ENCODE measurements at regions not wholly inside any gene's neighbourhood (a gene's known extent, or its start where the extent isn't known, plus 50 kb on each side); places are given as distances from the start of the nearest gene placed in this dataset.

- no peak overlapping the region for H3K27ac Mint-ChIP-seq
- H3K9me3 ChIP-seq (ENCODE audit: control insufficient read depth in 1 of 2, low read length in 2 of 2), result no peaks in the 10 kb centered on the region
- H3K9me3 Mint-ChIP-seq, result peaks cover 0 to 2% (median 0%) of the 10 kb centered on the region in 8 donors
- H3K4me1 Mint-ChIP-seq, result peaks cover 0 to 4% (median 0%) of the 10 kb centered on the region in 4 donors
- peaks cover 0 to 3% of the 10 kb centered on the region in 2 donors for H3K27me3 Mint-ChIP-seq
- no peak overlapping the region for H3K4me3 Mint-ChIP-seq
- no peak for DNase-seq
- H3K27ac ChIP-seq (ENCODE audit: low read depth, low read length), result no peak overlapping the region
- intact Hi-C loops (cut with micrococcal nuclease), result no loop called here
- H3K36me3 ChIP-seq (ENCODE audit: insufficient read depth, low read length), result no peaks in the 10 kb centered on the region
- no peaks in the 10 kb centered on the region for H3K27me3 ChIP-seq (ENCODE audit: insufficient read depth, low read length)
- no peak overlapping the region for H3K4me3 ChIP-seq (ENCODE audit: low read length in 2 of 2)
- ChIA-PET POLR2A (ENCODE audit: partially characterized antibody) (no interaction called here), CTCF (ENCODE audit: partially characterized antibody) (no interaction called here)
- no peaks in the 10 kb centered on the region for H3K36me3 Mint-ChIP-seq
- no peaks in the 10 kb centered on the region for H3K4me1 ChIP-seq (ENCODE audit: insufficient read depth, low read length)
Observed at GRCh38 chr18:11506856-11507255, 102.5 kb upstream of the SLC35G4 start.

DNA sequence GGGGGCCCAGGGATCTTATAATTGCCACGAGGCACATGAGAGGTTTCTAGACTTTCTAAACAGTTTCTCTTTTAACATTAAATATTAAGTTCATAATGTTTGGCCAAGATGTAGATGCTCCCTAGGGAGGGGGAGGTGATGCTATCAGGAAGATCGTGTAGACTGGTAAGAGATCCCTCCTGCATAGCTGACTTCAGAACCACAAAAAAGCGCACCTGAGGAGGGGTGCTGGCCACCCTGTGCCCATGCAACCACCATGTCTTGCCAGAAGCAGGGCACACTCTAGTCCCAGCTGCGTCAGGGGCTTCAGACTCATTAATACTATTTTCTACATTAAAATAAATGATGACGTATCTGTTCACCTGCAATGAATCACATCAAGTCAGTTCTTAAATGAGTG is 103.4 kb upstream of the SLC35G4 start:
- Histone ChIP-seq H3K9me3 (ENCODE audit: control insufficient read depth in 1 of 2, low read length in 2 of 2) (no peaks in the 10 kb centered on the region), H3K27ac (ENCODE audit: low read depth, low read length) (no peak overlapping the region), H3K4me3 (ENCODE audit: low read length in 2 of 2) (no peak overlapping the region), H3K36me3 (ENCODE audit: insufficient read depth, low read length) (no peaks in the 10 kb centered on the region), H3K27me3 (ENCODE audit: insufficient read depth, low read length) (no peaks in the 10 kb centered on the region), H3K4me1 (ENCODE audit: insufficient read depth, low read length) (no peaks in the 10 kb centered on the region)
- Mint-ChIP-seq H3K4me3 (no peak overlapping the region), H3K27ac (no peak overlapping the region), H3K4me1 (no peaks in the 10 kb centered on the region), H3K9me3 (peaks cover 0 to 3% (median 0%) of the 10 kb centered on the region in 8 donors), H3K36me3 (no peaks in the 10 kb centered on the region), H3K27me3 (peaks cover 2 to 3% of the 10 kb centered on the region in 2 donors)
- ChIA-PET POLR2A (ENCODE audit: partially characterized antibody) (no interaction called here), CTCF (ENCODE audit: partially characterized antibody) (interaction anchor here (1.4 kb wide), 1 partner anchor 14 kb away, joined by 4 read pairs; no protein-coding TSS in a partner anchor)
- intact Hi-C loops (cut with micrococcal nuclease), result no loop called here
- DNase-seq, result no peak

- Mint-ChIP-seq H3K4me1 (no peaks in the 10 kb centered on the region), H3K4me3 (no peak overlapping the region), H3K9me3 (peaks cover 0 to 3% (median 0%) of the 10 kb centered on the region in 8 donors), H3K36me3 (no peaks in the 10 kb centered on the region), H3K27me3 (peaks cover 2 to 3% of the 10 kb centered on the region in 2 donors), H3K27ac (no peak overlapping the region)
- no peak overlapping the region for H3K4me3 ChIP-seq (ENCODE audit: low read length in 2 of 2)
- no peak for DNase-seq
- ChIA-PET CTCF (ENCODE audit: partially characterized antibody) (interaction anchor here (1.4 to 1.5 kb wide), 2 partner anchors 15 to 48 kb away, joined by 4 read pairs; no protein-coding TSS in a partner anchor), POLR2A (ENCODE audit: partially characterized antibody) (no interaction called here)
- H3K36me3 ChIP-seq (ENCODE audit: insufficient read depth, low read length), result no peaks in the 10 kb centered on the region
- H3K9me3 ChIP-seq (ENCODE audit: control insufficient read depth in 1 of 2, low read length in 2 of 2), result no peaks in the 10 kb centered on the region
- H3K27ac ChIP-seq (ENCODE audit: low read depth, low read length), result no peak overlapping the region
- no peaks in the 10 kb centered on the region for H3K27me3 ChIP-seq (ENCODE audit: insufficient read depth, low read length)
- H3K4me1 ChIP-seq (ENCODE audit: insufficient read depth, low read length), result no peaks in the 10 kb centered on the region
- intact Hi-C loops (cut with micrococcal nuclease), result no loop called here
Observed at GRCh38 chr18:11504962-11505361, 104.4 kb upstream of the SLC35G4 start.

- no peak for DNase-seq
- Mint-ChIP-seq H3K27ac (no peak overlapping the region), H3K4me3 (no peak overlapping the region), H3K9me3 (peaks cover 0 to 3% (median 0%) of the 10 kb centered on the region in 8 donors), H3K36me3 (no peaks in the 10 kb centered on the region), H3K27me3 (peaks cover 6 to 7% of the 10 kb centered on the region in 2 donors), H3K4me1 (no peaks in the 10 kb centered on the region)
- Histone ChIP-seq H3K36me3 (ENCODE audit: insufficient read depth, low read length) (no peaks in the 10 kb centered on the region), H3K9me3 (ENCODE audit: control insufficient read depth in 1 of 2, low read length in 2 of 2) (no peaks in the 10 kb centered on the region), H3K4me1 (ENCODE audit: insufficient read depth, low read length) (no peaks in the 10 kb centered on the region), H3K27me3 (ENCODE audit: insufficient read depth, low read length) (no peaks in the 10 kb centered on the region), H3K4me3 (ENCODE audit: low read length in 2 of 2) (no peak overlapping the region), H3K27ac (ENCODE audit: low read depth, low read length) (no peak overlapping the region)
- intact Hi-C loops (cut with micrococcal nuclease), result no loop called here
- CTCF ChIA-PET (ENCODE audit: partially characterized antibody), result no interaction called here
- POLR2A ChIA-PET (ENCODE audit: partially characterized antibody), result no interaction called here
Observed at GRCh38 chr18:11502368-11502767, 107.0 kb upstream of the SLC35G4 start.

DNA sequence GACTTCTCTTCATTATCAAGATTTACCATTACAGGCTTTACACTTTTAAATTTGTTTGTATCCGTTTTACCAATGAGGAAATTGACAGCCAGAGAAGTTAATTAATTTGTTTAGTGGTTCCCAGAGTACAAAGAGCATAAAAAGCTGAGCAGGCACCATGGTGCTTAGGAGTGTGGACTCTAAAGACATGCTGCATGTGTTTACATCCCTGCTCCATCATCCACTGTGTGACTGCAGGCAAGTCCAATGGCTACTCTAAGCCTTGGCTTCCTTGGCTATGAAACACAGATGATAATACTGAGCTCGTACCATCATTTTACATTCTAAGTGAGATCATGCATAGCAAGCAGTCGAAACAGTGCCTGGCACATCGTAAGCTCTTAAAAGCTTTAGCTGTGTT is 108.0 kb upstream of the SLC35G4 start:
- Histone ChIP-seq H3K27ac (ENCODE audit: low read depth, low read length) (no peak overlapping the region), H3K4me1 (ENCODE audit: insufficient read depth, low read length) (no peaks in the 10 kb centered on the region), H3K4me3 (ENCODE audit: low read length in 2 of 2) (no peak overlapping the region), H3K36me3 (ENCODE audit: insufficient read depth, low read length) (no peaks in the 10 kb centered on the region), H3K9me3 (ENCODE audit: control insufficient read depth in 1 of 2, low read length in 2 of 2) (no peaks in the 10 kb centered on the region), H3K27me3 (ENCODE audit: insufficient read depth, low read length) (no peaks in the 10 kb centered on the region)
- Mint-ChIP-seq H3K27ac (no peak overlapping the region), H3K36me3 (no peaks in the 10 kb centered on the region), H3K4me1 (no peaks in the 10 kb centered on the region), H3K9me3 (peaks cover 0 to 3% (median 0%) of the 10 kb centered on the region in 8 donors), H3K4me3 (no peak overlapping the region), H3K27me3 (peaks cover 6 to 7% of the 10 kb centered on the region in 2 donors)
- ChIA-PET POLR2A (ENCODE audit: partially characterized antibody) (no interaction called here), CTCF (ENCODE audit: partially characterized antibody) (interaction anchor here (1.0 kb wide), 1 partner anchor 18 kb away, joined by 3 read pairs; no protein-coding TSS in a partner anchor)
- no peak for DNase-seq
- intact Hi-C loops (cut with micrococcal nuclease), result no loop called here

DNA sequence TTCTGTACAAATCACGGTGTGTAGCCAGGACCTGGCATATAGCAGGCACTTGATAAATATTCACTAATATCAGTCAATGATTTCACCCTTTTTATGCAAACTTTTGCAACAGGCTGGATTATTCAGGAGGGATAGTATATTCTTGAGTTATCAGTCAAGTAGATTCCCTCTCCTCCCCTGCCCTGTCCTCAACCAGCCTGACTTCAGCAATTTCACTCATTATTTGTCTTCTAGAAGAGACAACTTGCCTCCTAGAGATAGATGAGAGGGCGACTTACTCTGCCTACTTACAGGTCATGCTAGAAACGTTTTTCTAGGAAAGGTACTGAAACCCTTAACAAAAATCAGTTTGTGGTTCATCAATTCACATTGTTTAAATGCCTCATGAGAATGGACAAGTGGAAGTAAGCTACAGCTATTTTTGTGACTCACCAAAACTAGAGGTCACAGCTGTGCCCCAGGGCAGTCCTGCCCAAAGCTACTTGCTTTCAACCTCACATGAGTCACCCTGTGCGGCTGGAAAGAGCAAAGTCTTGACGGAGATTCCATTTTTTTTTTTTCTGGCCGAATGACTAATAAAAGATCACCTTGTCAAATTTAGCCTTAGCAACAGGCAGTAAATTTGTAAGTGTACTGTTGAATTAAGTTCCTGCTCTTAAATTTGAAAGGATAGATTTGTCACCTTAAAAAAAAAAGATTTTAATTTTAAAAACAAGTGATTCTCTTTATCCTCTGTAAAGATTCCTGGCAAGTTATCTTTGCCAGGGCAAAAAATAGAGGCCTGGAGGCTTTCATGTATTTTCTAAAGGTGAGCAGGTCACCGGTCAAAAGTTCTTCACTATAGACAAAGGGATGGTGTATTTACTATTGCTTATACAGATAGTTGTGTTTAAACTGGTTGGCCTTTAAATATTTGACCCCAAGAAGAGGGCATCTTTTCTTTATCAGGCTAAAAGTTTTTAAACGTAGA is 109.0 kb upstream of the SLC35G4 start:
- Histone ChIP-seq H3K27ac (ENCODE audit: low read depth, low read length) (no peak overlapping the region), H3K36me3 (ENCODE audit: insufficient read depth, low read length) (no peaks in the 10 kb centered on the region), H3K4me3 (ENCODE audit: low read length in 2 of 2) (no peak overlapping the region), H3K4me1 (ENCODE audit: insufficient read depth, low read length) (no peaks in the 10 kb centered on the region), H3K9me3 (ENCODE audit: control insufficient read depth in 1 of 2, low read length in 2 of 2) (no peaks in the 10 kb centered on the region), H3K27me3 (ENCODE audit: insufficient read depth, low read length) (no peaks in the 10 kb centered on the region)
- no peak for DNase-seq
- no peak overlapping the region for H3K4me3 Mint-ChIP-seq
- H3K27me3 Mint-ChIP-seq, result peaks cover 6 to 7% of the 10 kb centered on the region in 2 donors
- H3K27ac Mint-ChIP-seq, result no peak overlapping the region
- intact Hi-C loops (cut with micrococcal nuclease), result no loop called here
- no peaks in the 10 kb centered on the region for H3K36me3 Mint-ChIP-seq
- no peaks in the 10 kb centered on the region for H3K4me1 Mint-ChIP-seq
- CTCF ChIA-PET (ENCODE audit: partially characterized antibody), result no interaction called here
- POLR2A ChIA-PET (ENCODE audit: partially characterized antibody), result no interaction called here
- peaks cover 0 to 3% (median 0%) of the 10 kb centered on the region in 8 donors for H3K9me3 Mint-ChIP-seq

DNA sequence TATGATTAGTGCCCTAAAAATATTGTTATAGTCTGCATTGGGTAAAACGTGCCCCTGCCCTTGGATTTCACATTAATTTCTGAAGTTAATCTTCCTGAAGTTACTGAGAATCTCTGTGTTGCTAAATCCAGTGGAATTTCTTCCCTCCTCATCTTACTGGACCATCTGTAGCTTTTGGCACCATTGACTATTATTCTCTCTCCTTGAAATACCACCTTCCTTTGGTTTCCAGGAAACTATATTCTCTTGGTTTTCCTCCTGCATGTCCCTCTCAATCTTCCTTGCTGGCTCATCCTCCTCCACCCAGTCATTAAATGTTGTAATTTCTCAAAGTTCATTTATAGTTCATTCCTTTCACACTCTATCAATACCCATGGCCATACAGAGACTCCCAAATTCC is 110.6 kb upstream of the SLC35G4 start:
- no peaks in the 10 kb centered on the region for H3K9me3 ChIP-seq (ENCODE audit: control insufficient read depth in 1 of 2, low read length in 2 of 2)
- POLR2A ChIA-PET (ENCODE audit: partially characterized antibody), result no interaction called here
- intact Hi-C loops (cut with micrococcal nuclease), result no loop called here
- Mint-ChIP-seq H3K27ac (no peak overlapping the region), H3K36me3 (no peaks in the 10 kb centered on the region), H3K27me3 (peaks cover 3 to 7% of the 10 kb centered on the region in 2 donors), H3K9me3 (peaks cover 0 to 3% (median 0%) of the 10 kb centered on the region in 8 donors), H3K4me3 (no peak overlapping the region), H3K4me1 (no peaks in the 10 kb centered on the region)
- H3K27me3 ChIP-seq (ENCODE audit: insufficient read depth, low read length), result no peaks in the 10 kb centered on the region
- no peaks in the 10 kb centered on the region for H3K4me1 ChIP-seq (ENCODE audit: insufficient read depth, low read length)
- DNase-seq, result no peak
- no peaks in the 10 kb centered on the region for H3K36me3 ChIP-seq (ENCODE audit: insufficient read depth, low read length)
- H3K27ac ChIP-seq (ENCODE audit: low read depth, low read length), result no peak overlapping the region
- CTCF ChIA-PET (ENCODE audit: partially characterized antibody), result no interaction called here
- H3K4me3 ChIP-seq (ENCODE audit: low read length in 2 of 2), result no peak overlapping the region

Data from CD4-positive, alpha-beta memory T cell (primary cell).